B cell (primary cell): ENCODE measurements at regions not wholly inside any gene's neighbourhood (a gene's known extent, or its start where the extent isn't known, plus 50 kb on each side); places are given as distances from the start of the nearest gene placed in this dataset.

Experiments
- ATAC-seq: fragments of 200-7000 bp; cut with Tn5 transposase; one replicate; pipeline ENCODE4 v1.10.0; 2021; ENCODE audit warnings: low read depth, mild to moderate bottlenecking, moderate number of reproducible peaks, moderate library complexity
- CTCF ChIA-PET: fragments of 350-600 bp; sonication (Branson Sonifier 250); formaldehyde crosslinking; loops from one replicate; lab custom pipeline; 2021; ENCODE audit warnings: antibody characterized with exemption, inconsistent platforms; lab: Charles Lee
- POLR2A ChIA-PET: fragments of 350-600 bp; sonication (Branson Sonifier 250); formaldehyde crosslinking; loops from one replicate; lab custom pipeline; 2021; ENCODE audit warnings: antibody characterized with exemption; lab: Charles Lee
- DNase-seq: peaks from one replicate; pipeline ENCODE4 v3.0.0; 2013
- H2AFZ ChIP-seq: 2 replicates; pipeline ENCODE4 v1.6.1; 2012; ENCODE audit warnings: mild to moderate bottlenecking, low read depth, low read length; ENCODE audit not compliant: insufficient read depth, poor library complexity, severe bottlenecking
- H3K27ac ChIP-seq, 2 donors: 1 replicate in 1 of 2; 2 replicates in 1 of 2; pipeline ENCODE4 v1.5.1; 2012 to 2013; ENCODE audit warnings: low read length in 2 of 2, mild to moderate bottlenecking in 2 of 2, moderate library complexity in 1 of 2
- H3K27me3 ChIP-seq, 4 experiments: fragments of 200-600 bp in 1 of 4; sonication (generic) in 1 of 4; replicated peaks in 1 of 4; 1 replicate in 2 of 4; 2 replicates in 2 of 4; pipeline versions ENCODE4 v1.6.1 to v1.7.0; 2013 to 2016; ENCODE audit warnings: low read length in 3 of 4, mild to moderate bottlenecking in 2 of 4, mixed read lengths in 1 of 4, moderate library complexity in 1 of 4; ENCODE audit not compliant: insufficient read depth in 4 of 4, control insufficient read depth in 3 of 4; ENCODE audit errors: control extremely low read depth in 1 of 4
- H3K36me3 ChIP-seq, 2 experiments: replicated peaks in 1 of 2; 1 replicate in 1 of 2; 2 replicates in 1 of 2; pipeline versions ENCODE4 v1.6.1 to v1.7.1; 2013; ENCODE audit warnings: low read length in 1 of 2; ENCODE audit not compliant: insufficient read depth in 2 of 2, control insufficient read depth in 1 of 2; ENCODE audit errors: control extremely low read depth in 1 of 2, extremely low read depth in 1 of 2
- H3K4me1 ChIP-seq, 2 donors: fragments of 200-600 bp in 1 of 2; sonication (generic) in 1 of 2; 1 replicate in 1 of 2; 2 replicates in 1 of 2; pipeline versions ENCODE4 v1.5.1 to v1.6.1; 2013 to 2017; ENCODE audit warnings: low read length in 2 of 2; ENCODE audit not compliant: control insufficient read depth in 2 of 2, insufficient read depth in 2 of 2
- H3K4me2 ChIP-seq: replicated peaks from 2 replicates; pipeline ENCODE3; 2012; ENCODE audit warnings: mild to moderate bottlenecking, low read depth, low read length; ENCODE audit not compliant: poor library complexity, severe bottlenecking
- H3K4me3 ChIP-seq, 5 experiments: fragments of 200-600 bp in 1 of 5; sonication (generic) in 1 of 5; 1 replicate in 3 of 5; 2 replicates in 2 of 5; pipeline versions ENCODE4 v1.5.1 to v1.7.0; 2011 to 2016; ENCODE audit warnings: low read length in 4 of 5, mild to moderate bottlenecking in 4 of 5, low read depth in 2 of 5, control low read depth in 1 of 5, moderate library complexity in 1 of 5; ENCODE audit not compliant: insufficient read depth in 1 of 5; ENCODE audit errors: control extremely low read depth in 1 of 5, extremely low read depth in 1 of 5
- H3K79me2 ChIP-seq: fragments of 200-600 bp; sonication (generic); one replicate; pipeline ENCODE4 v1.6.0; 2016; ENCODE audit warnings: low read length; ENCODE audit not compliant: control insufficient read depth, insufficient read depth
- H3K9ac ChIP-seq: fragments of 200-600 bp; sonication (generic); 2 replicates; pipeline ENCODE4 v1.6.1; 2017; ENCODE audit warnings: mild to moderate bottlenecking, low read length, moderate library complexity
- H3K9me3 ChIP-seq, 3 donors: one replicate each; pipeline versions ENCODE4 v1.6.1 to v1.7.1; 2013; ENCODE audit warnings: low read length in 2 of 3; ENCODE audit not compliant: control insufficient read depth in 2 of 3, insufficient read depth in 1 of 3; ENCODE audit errors: control extremely low read depth in 1 of 3
- H4K20me1 ChIP-seq: 2 replicates; pipeline ENCODE4 v1.6.0; 2012; ENCODE audit warnings: mild to moderate bottlenecking, low read length; ENCODE audit not compliant: insufficient read depth, control insufficient read depth, poor library complexity, severe bottlenecking
- H3K27ac Mint-ChIP-seq: one replicate; pipeline ENCODE4 v1.8.0; 2021; ENCODE audit warnings: mixed read lengths
- H3K27me3 Mint-ChIP-seq: one replicate; pipeline ENCODE4 v1.8.0; 2021; ENCODE audit warnings: mixed read lengths
- H3K4me1 Mint-ChIP-seq: one replicate; pipeline ENCODE4 v1.8.0; 2021; ENCODE audit warnings: mixed read lengths
- H3K4me3 Mint-ChIP-seq: one replicate; pipeline ENCODE4 v1.8.0; 2021; ENCODE audit warnings: mixed read lengths
- H3K9me3 Mint-ChIP-seq: one replicate; pipeline ENCODE4 v1.8.0; 2022; ENCODE audit warnings: mixed read lengths; ENCODE audit not compliant: insufficient read depth
- EZH2 ChIP-seq: IDR thresholded peaks from 2 replicates; pipeline ENCODE4 v1.6.1; 2012; ENCODE audit warnings: borderline replicate concordance, low read depth, mild to moderate bottlenecking, moderate library complexity, low read length; ENCODE audit not compliant: insufficient read depth, poor library complexity, severe bottlenecking
- WGBS: methylation state at CpG from one replicate; pipeline ENCODE4 v1.1.5; 2013; ENCODE audit warnings: missing lambda C conversion rate; ENCODE audit not compliant: insufficient coverage; 5-methylcytosine and 5-hydroxymethylcytosine counted together
- intact Hi-C: fragments of 100-400 bp; cut with micrococcal nuclease; formaldehyde crosslinking; loops from one replicate; pipeline ENCODE4 v1.10.0; 2022
- TF ChIP-seq, protein P1 (sequence below): fragments of 200-600 bp; IDR thresholded peaks from one replicate; pipeline ENCODE4 v1.8.0; 2022; ENCODE audit warnings: antibody characterized with exemption, mild to moderate bottlenecking

DNA sequence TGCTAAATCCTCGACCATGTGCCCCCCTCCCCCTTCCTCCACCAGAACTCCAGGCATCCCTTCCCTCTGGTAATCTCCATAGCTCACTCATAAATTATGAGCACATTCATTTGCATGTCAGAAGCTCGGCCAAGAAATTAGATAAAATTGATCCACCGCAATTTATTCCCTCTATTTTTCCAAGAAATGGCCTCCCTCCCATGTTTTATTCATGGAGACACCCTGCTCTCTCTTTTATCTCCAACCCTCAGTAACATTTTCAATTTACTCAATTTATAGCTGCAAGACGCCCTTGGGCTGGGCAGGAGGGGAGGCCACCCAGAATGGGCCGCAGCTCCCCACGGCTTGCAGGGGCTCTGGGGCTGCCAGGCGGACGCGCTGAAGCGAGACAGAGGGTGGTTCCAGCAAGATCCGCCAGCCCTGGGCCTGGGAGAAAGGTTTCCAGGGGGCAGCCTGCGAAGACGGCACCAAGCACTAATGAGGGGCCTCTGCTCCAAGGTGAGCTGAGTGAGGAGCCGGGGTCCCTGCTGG is 54.7 kb upstream of the ZNF423 start:
- no peaks in the 10 kb centered on the region for H4K20me1 ChIP-seq
- H3K9me3 Mint-ChIP-seq = peaks cover 5% of the 10 kb centered on the region
- no peaks in the 10 kb centered on the region for H3K4me1 ChIP-seq
- H3K27ac Mint-ChIP-seq = no peak overlapping the region
- WGBS = 91% methylated on average over 14 of the region's 14 CpGs
- H2AFZ ChIP-seq = no peak overlapping the region
- H3K27me3 Mint-ChIP-seq = no peaks in the 10 kb centered on the region
- ATAC-seq (no peak), DNase-seq (no peak)
- H3K9me3 ChIP-seq = peaks cover 0 to 6% (median 0%) of the 10 kb centered on the region in 3 donors
- H3K4me2 ChIP-seq = no peak overlapping the region
- intact Hi-C loops = no loop called here
- H3K36me3 ChIP-seq = no peaks in the 10 kb centered on the region
- ChIA-PET CTCF (no interaction called here), POLR2A (no interaction called here)
- no peaks in the 10 kb centered on the region for H3K27me3 ChIP-seq
- H3K4me3 Mint-ChIP-seq = no peak overlapping the region
- H3K4me3 ChIP-seq = no peak overlapping the region
- no peak for TF ChIP-seq EZH2
- TF ChIP-seq, protein P1, sequence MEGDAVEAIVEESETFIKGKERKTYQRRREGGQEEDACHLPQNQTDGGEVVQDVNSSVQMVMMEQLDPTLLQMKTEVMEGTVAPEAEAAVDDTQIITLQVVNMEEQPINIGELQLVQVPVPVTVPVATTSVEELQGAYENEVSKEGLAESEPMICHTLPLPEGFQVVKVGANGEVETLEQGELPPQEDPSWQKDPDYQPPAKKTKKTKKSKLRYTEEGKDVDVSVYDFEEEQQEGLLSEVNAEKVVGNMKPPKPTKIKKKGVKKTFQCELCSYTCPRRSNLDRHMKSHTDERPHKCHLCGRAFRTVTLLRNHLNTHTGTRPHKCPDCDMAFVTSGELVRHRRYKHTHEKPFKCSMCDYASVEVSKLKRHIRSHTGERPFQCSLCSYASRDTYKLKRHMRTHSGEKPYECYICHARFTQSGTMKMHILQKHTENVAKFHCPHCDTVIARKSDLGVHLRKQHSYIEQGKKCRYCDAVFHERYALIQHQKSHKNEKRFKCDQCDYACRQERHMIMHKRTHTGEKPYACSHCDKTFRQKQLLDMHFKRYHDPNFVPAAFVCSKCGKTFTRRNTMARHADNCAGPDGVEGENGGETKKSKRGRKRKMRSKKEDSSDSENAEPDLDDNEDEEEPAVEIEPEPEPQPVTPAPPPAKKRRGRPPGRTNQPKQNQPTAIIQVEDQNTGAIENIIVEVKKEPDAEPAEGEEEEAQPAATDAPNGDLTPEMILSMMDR = no peak
- H3K27ac ChIP-seq = no peak overlapping the region
- H3K79me2 ChIP-seq = no peaks in the 10 kb centered on the region
- H3K9ac ChIP-seq = no peak overlapping the region
- no peaks in the 10 kb centered on the region for H3K4me1 Mint-ChIP-seq

DNA sequence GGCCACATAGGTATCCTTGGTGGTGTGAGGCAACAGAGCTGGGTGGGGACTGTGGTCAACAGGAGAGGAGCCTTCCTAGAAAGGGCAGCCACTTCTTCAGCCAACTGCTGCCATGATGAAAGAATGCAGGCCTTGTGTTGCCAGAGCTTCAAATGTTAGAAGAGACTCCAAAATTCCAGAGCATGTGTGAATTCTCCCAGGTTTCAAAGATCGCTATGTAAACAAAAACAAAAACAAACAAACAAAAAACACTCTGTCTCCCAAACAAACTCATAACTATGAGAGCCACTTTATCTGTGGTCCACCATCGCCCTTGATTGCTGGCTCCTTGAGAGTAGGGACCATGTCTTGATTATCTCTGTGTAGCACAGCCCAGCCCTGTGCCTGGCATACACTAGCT is 55.5 kb upstream of the ZNF423 start:
- DNase-seq (no peak), ATAC-seq (no peak)
- ChIA-PET CTCF (no interaction called here), POLR2A (no interaction called here)
- Histone ChIP-seq H3K9ac (no peak overlapping the region), H4K20me1 (no peaks in the 10 kb centered on the region), H3K36me3 (no peaks in the 10 kb centered on the region), H3K27ac (no peak overlapping the region), H3K4me1 (no peaks in the 10 kb centered on the region), H3K9me3 (peaks cover 0 to 6% (median 0%) of the 10 kb centered on the region in 3 donors), H3K79me2 (no peaks in the 10 kb centered on the region), H2AFZ (no peak overlapping the region), H3K4me2 (no peak overlapping the region), H3K27me3 (no peaks in the 10 kb centered on the region), H3K4me3 (no peak overlapping the region)
- Mint-ChIP-seq H3K9me3 (peaks cover 5% of the 10 kb centered on the region), H3K27me3 (no peaks in the 10 kb centered on the region), H3K4me1 (no peaks in the 10 kb centered on the region), H3K4me3 (no peak overlapping the region), H3K27ac (no peak overlapping the region)
- no peak for TF ChIP-seq EZH2
- WGBS = 90% methylated on average over 2 of the region's 2 CpGs
- intact Hi-C loops = no loop called here
